Activated CD8-positive, alpha-beta memory T cell treated with anti-CD3 and anti-CD28 coated beads, Interleukin-2, amount 50 U/mL, for 1 hour (primary cell): ENCODE measurements at regions not wholly inside any gene's neighbourhood (a gene's known extent, or its start where the extent isn't known, plus 50 kb on each side); places are given as distances from the start of the nearest gene placed in this dataset.
A peak's percentile ranks its signal among the peaks of the same experiment; 100 is the strongest.
"Not testable (repeated sequence)": the region's sequence is repeated elsewhere in the genome, so short reads cannot be mapped to it uniquely, and the experiment has no call there.

Experiments
- DNase-seq: peaks from one replicate; pipeline ENCODE4 v3.0.0-alpha.2; 2020; ENCODE audit errors: extremely low read depth

GRCh38 chr7:26076691-26077090 lies 75.3 kb upstream of the NFE2L3 start:
- no peak for DNase-seq

DNA sequence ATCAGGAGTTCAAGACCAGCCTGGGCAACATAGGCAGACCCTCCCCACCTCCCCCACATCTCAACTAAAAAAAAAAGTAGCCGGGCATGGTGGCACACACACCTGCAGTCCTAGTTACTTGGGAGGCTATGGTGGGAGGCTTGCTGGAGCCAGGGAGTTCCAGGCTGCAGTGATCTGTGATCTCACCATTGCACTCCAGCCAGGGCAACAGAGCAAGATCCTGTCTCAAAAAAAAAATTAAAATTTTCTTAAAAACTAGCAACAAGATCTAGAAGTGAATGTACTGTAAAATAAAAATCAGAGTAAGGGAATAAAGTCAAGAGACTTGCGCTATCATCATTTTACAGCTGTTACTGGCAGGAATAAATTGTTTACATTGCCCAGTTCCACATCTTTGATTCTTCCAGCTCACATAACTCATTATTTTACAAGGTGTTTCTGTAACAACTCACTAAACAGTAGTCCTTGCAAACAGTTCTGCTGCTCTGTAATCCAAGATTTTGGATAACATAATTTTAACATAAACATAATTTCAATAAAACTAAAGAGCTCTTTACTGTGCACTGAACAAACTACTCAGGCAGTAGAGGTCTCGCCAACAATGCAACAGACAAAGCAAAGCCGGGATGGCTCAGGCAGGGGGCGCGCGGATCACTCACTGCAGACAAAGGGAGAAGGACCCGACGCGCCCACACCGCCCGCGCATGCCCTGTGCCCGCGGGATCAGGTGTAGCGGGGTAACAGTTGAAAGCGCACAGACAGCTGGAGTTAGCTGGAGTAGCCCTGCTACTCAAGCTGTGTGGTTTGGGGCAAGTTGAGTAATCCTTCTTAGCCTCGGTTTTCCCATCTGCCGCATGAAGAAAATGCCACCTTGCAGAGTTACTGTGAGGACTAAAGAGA lies 73.3 kb upstream of the NFE2L3 start:
- peak; percentile 60 for DNase-seq

DNA sequence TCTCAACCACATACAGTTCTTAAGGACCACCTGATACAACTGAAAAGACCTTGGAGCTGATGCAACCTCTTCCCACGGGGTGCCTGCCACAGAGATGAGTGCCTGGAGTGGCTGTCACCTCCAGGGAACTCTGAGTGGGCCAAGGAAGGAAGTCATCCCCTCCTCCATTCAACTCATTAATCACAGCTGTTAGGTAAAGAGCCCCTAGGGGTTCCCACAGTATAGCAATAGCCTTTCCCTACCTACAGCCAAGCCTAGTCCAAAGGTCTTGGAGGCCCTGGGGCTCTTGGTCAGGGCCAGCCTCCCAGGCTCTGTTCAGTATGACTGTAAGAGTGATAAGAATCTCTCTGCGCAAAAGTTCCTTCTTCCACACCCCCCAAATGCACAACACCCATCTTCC lies 70.4 kb upstream of the NFE2L3 start:
- DNase-seq: no peak

DNA sequence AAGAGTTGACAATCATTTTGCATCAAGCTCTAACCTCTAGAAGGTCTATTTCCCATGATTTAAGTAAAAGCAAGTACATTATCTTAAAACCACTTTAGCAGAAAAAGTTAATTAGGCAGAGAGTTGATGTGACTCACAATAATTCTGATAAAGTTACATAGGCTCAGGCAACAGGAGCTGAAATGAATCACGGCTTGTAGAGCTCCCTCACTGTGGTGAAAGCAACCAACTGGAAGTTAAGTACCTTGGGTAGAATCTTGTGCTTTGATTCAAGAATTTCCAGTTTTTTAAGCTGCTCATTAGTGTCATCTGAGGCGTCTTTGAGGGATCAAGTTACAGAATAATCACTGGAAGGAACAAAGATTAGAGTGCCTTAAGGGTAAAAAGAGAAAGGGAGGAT lies 68.9 kb upstream of the NFE2L3 start:
- no peak for DNase-seq

DNA sequence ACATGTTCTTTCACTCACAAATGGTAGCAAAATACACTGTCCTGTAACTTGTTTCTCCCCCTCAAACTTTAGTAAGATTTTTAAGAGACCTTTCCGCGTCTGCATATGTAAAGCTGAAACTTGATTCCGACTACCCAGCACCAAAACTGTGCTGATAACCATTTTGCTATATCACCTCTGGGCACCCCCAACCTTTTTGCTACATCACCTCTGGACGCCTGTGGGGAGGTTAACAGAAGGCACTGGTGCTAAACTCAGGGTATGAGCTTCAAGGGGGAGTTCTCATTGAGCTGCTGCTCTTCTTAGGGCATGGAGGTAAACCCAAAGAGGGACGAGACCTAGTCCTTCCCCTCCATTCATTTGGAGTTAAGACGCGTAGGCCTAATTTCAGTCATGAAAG lies 67.6 kb upstream of the NFE2L3 start:
- DNase-seq: no peak

DNA sequence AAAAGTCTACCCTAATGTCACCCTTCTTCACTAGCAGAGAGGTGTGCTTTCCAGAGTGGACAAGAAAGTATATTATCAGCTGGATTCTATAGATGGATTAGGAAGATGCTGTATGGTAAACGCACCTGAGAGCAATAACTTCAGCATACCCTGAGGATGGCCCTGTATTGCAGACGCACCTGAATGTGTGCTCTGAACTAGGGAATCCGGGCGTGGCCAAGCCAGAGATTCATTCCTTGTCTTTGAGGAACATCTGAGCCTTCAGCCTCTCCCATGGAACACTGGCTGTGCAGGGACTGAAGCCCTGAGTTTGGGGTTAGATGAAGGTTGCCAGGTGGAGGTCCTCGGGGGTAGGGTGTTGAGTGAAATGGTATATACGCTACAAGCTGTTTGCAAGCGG lies 66.2 kb upstream of the NFE2L3 start:
- no peak for DNase-seq

DNA sequence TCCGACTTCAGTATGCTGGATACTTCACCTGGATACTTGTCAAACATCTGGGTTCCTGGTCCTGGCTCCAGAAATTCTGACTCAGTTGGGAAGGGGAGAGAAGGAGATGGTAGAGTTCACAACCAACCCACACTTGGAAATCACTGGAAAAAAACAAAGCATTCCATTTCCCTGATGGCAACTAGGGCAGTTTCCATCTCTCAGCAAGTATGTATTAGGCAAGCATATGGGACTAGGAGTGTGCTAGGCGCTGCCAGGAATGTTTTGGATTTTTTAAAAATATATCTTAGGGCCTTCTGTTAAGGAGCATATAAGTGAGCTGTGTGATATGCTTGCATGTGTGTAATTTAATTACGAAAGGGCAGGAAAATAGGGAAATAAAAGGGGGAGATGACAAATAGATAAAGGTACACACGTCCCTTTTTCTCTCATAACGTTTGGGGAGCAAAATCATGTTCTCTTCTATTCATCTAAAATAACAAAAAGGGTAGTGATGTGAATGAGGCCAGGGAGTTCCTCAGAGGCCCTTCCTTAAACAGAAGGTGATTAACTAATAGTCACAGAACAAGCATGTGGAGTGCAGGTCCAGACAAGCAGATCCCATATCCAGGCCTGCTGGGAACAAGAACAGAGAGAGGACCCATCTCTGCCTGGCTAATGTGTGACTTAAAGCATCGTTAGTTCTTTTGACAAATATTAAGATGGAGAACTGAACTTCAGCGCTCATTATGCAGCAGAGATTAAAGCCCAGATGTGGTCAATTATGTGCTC lies 64.5 kb upstream of the NFE2L3 start:
- no peak for DNase-seq

GRCh38 chr7:26089469-26089868 lies 62.5 kb upstream of the NFE2L3 start:
- DNase-seq: not testable (repeated sequence)

DNA sequence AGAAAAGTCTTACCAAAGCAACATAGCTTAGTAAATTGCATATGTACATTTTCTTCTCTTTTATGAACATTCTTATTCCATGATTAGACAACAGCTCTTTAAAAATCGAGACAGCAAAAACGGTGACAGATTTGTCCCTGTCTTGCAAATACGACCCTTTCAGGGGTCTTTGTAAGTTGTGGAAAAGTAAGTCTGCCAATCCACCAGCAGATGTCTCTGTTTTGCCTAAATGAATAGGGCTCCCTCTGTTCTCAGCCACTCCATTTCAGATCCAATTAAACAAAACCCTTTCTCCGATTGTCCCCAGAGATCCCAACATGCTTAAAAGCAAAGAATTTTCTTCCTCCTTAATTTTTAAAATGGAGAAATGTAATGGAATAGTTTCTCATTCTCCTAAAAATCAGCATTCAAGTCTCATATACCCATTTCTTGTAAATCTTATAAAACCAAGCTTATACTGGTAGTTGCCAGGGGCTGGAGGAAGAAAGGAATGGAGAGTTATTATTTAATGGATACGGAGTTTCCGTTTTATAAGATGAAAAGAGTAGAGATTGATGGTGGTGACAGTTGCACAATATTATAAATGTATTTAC lies 61.0 kb upstream of the NFE2L3 start:
- no peak for DNase-seq

DNA sequence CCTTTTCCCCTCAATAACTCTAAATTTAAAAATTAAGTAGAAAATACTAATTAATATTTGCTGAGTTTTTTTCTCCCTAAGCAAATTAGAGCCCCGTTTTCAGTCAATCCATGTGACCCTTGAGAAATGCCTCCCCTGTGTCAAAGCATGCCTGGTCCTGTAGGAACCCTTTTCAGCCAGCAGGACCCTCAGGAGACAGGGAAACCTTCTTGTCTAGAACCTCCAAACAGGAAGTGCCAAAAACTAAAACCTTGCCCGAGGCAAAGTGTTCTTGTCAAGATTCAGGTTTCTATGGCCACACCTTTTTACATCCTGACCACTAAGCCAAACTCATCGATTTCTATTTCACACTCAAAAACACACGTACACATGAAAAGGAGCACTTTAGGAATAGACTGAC lies 60.1 kb upstream of the NFE2L3 start:
- DNase-seq: no peak

- no peak for DNase-seq
Observed at GRCh38 chr7:26093023-26093422, 59.0 kb upstream of the NFE2L3 start.

DNA sequence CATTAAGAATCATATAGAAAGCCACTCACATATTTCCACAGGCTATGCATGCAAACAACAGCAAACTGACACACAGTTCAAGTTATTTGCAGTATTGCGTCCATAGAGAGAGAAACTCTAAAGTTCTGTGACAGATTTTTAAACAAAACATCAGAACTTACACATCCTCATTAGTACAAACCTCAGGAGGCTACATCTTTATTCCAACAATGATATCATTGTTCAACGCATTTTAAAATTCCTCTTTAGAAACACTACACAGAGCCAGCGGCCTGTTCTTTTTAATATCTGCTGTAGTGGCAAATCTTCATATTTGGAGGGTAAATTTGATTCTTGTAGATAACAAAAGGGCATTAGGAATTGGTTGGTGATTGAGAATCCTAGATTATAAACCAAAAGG lies 55.9 kb upstream of the NFE2L3 start:
- DNase-seq: no peak

GRCh38 chr7:26097837-26098668 lies 53.9 kb upstream of the NFE2L3 start:
- DNase-seq: no peak

GRCh38 chr7:26099236-26099635 lies 52.8 kb upstream of the NFE2L3 start:
- DNase-seq: no peak

- DNase-seq: no peak
Observed at GRCh38 chr7:26100406-26101339, 51.3 kb upstream of the NFE2L3 start.

GRCh38 chr7:26101361-26102151 lies 50.4 kb upstream of the NFE2L3 start:
- DNase-seq: no peak

- no peak for DNase-seq
Observed at GRCh38 chr7:26102176-26102575, 49.8 kb upstream of the NFE2L3 start.
